H9 (cell line): ENCODE measurements at regions not wholly inside any gene's neighbourhood (a gene's known extent, or its start where the extent isn't known, plus 50 kb on each side); places are given as distances from the start of the nearest gene placed in this dataset.

ENCODE experiments used
- DNase-seq: peaks from one replicate; pipeline ENCODE4 v3.0.0-alpha.2; 2017
- H2AFZ ChIP-seq: one replicate; pipeline ENCODE4 v1.6.1; 2013; ENCODE audit warnings: mild to moderate bottlenecking, low read length, control low read depth, moderate library complexity
- H2AK5ac ChIP-seq: 2 replicates; pipeline ENCODE4 v1.6.1; 2013; ENCODE audit warnings: low read length, control low read depth, mixed read lengths; ENCODE audit not compliant: insufficient read length
- H2BK120ac ChIP-seq: one replicate; pipeline ENCODE4 v1.6.1; 2013; ENCODE audit warnings: low read depth, mild to moderate bottlenecking, low read length, control low read depth, inconsistent platforms; ENCODE audit not compliant: poor library complexity, severe bottlenecking
- H2BK12ac ChIP-seq: 2 replicates; pipeline ENCODE4 v1.6.1; 2013; ENCODE audit warnings: low read length, control low read depth, mixed read lengths, low read depth; ENCODE audit not compliant: insufficient read length
- H2BK15ac ChIP-seq: 2 replicates; pipeline ENCODE4 v1.6.1; 2013; ENCODE audit warnings: low read depth, low read length, control low read depth
- H2BK20ac ChIP-seq: one replicate; pipeline ENCODE4 v1.6.1; 2013; ENCODE audit warnings: low read depth, mild to moderate bottlenecking, low read length, control low read depth, inconsistent platforms; ENCODE audit not compliant: poor library complexity, severe bottlenecking
- H2BK5ac ChIP-seq: 2 replicates; pipeline ENCODE4 v1.6.1; 2013; ENCODE audit warnings: low read length, control low read depth, mixed read lengths; ENCODE audit not compliant: insufficient read length
- H3K14ac ChIP-seq: 2 replicates; pipeline ENCODE4 v1.6.1; 2013; ENCODE audit warnings: low read length, control low read depth; ENCODE audit not compliant: insufficient read depth
- H3K18ac ChIP-seq: 2 replicates; pipeline ENCODE4 v1.6.1; 2013; ENCODE audit warnings: low read depth, mild to moderate bottlenecking, mixed read lengths, low read length, control low read depth; ENCODE audit not compliant: insufficient read length
- H3K23ac ChIP-seq: 2 replicates; pipeline ENCODE4 v1.6.1; 2013; ENCODE audit warnings: low read length, control low read depth, mixed read lengths, low read depth; ENCODE audit not compliant: insufficient read length
- H3K23me2 ChIP-seq: 2 replicates; pipeline ENCODE4 v1.6.1; 2013; ENCODE audit warnings: low read depth, mild to moderate bottlenecking, mixed read lengths, low read length, control low read depth; ENCODE audit not compliant: insufficient read length, poor library complexity, severe bottlenecking
- H3K27ac ChIP-seq: 2 replicates; pipeline ENCODE4 v1.5.1; 2013; ENCODE audit warnings: low read length, control low read depth, mixed read lengths, low read depth; ENCODE audit not compliant: insufficient read length
- H3K27me3 ChIP-seq: 2 replicates; pipeline ENCODE4 v1.6.1; 2013; ENCODE audit warnings: low read length, control low read depth, inconsistent platforms; ENCODE audit not compliant: insufficient read depth
- H3K4ac ChIP-seq: 2 replicates; pipeline ENCODE4 v1.6.1; 2013; ENCODE audit warnings: low read depth, mild to moderate bottlenecking, control low read depth, inconsistent platforms, low read length, moderate library complexity
- H3K4me1 ChIP-seq: 2 replicates; pipeline ENCODE4 v1.6.1; 2013; ENCODE audit warnings: low read length, control low read depth, inconsistent platforms; ENCODE audit not compliant: insufficient read depth
- H3K4me2 ChIP-seq: 2 replicates; pipeline ENCODE4 v1.6.1; 2013; ENCODE audit warnings: low read length, control low read depth, mixed read lengths; ENCODE audit not compliant: insufficient read length, insufficient read depth
- H3K56ac ChIP-seq: 2 replicates; pipeline ENCODE4 v1.6.1; 2013; ENCODE audit warnings: low read depth, mild to moderate bottlenecking, mixed read lengths, low read length, control low read depth; ENCODE audit not compliant: insufficient read length
- H3K79me1 ChIP-seq: 2 replicates; pipeline ENCODE4 v1.6.1; 2013; ENCODE audit warnings: low read depth, mild to moderate bottlenecking, moderate library complexity, low read length, control low read depth, inconsistent platforms; ENCODE audit not compliant: insufficient read depth, poor library complexity, severe bottlenecking
- H3K79me2 ChIP-seq: 2 replicates; pipeline ENCODE4 v1.6.1; 2013; ENCODE audit warnings: low read length, control low read depth, inconsistent platforms; ENCODE audit not compliant: insufficient read depth
- H3K9ac ChIP-seq: 2 replicates; pipeline ENCODE4 v1.6.1; 2013; ENCODE audit warnings: low read length, control low read depth, mixed read lengths; ENCODE audit not compliant: insufficient read length; ENCODE audit errors: extremely low read depth
- H3K9me3 ChIP-seq: one replicate; pipeline ENCODE4 v1.6.1; 2013; ENCODE audit warnings: low read depth, low read length, inconsistent platforms; ENCODE audit not compliant: control insufficient read depth
- H3T11ph ChIP-seq: one replicate; pipeline ENCODE4 v1.6.1; 2013; ENCODE audit warnings: mild to moderate bottlenecking, low read length, control low read depth, inconsistent platforms
- H4K20me1 ChIP-seq: one replicate; pipeline ENCODE4 v1.6.1; 2013; ENCODE audit not compliant: control insufficient read depth, insufficient read length, insufficient read depth
- H4K5ac ChIP-seq: 2 replicates; pipeline ENCODE4 v1.6.1; 2013; ENCODE audit warnings: low read depth, mild to moderate bottlenecking, mixed read lengths, low read length, control low read depth; ENCODE audit not compliant: insufficient read length
- H4K8ac ChIP-seq: replicated peaks from 2 replicates; pipeline ENCODE4 v1.6.1; 2013; ENCODE audit warnings: low read length, control low read depth, mixed read lengths, low read depth; ENCODE audit not compliant: insufficient read length
- H4K91ac ChIP-seq: 2 replicates; pipeline ENCODE4 v1.6.1; 2013; ENCODE audit warnings: low read depth, mild to moderate bottlenecking, moderate library complexity, mixed read lengths, low read length, control low read depth; ENCODE audit not compliant: insufficient read length
- H3K27ac Mint-ChIP-seq, 3 experiments: 2 replicates in 2 of 3; 3 replicates in 1 of 3; pipeline ENCODE4 v1.8.0; 2020 to 2021; ENCODE audit warnings: mixed read lengths in 3 of 3, mild to moderate bottlenecking in 1 of 3, moderate library complexity in 1 of 3
- H3K27me3 Mint-ChIP-seq: 2 replicates; pipeline ENCODE4 v1.8.0; 2021; ENCODE audit warnings: low read depth, mild to moderate bottlenecking, moderate library complexity, mixed read lengths
- H3K36me3 Mint-ChIP-seq, 3 experiments: 2 replicates in 2 of 3; 3 replicates in 1 of 3; pipeline ENCODE4 v1.8.0; 2020 to 2021; ENCODE audit warnings: low read depth in 3 of 3, mixed read lengths in 3 of 3; ENCODE audit not compliant: insufficient read depth in 1 of 3
- H3K4me1 Mint-ChIP-seq, 2 experiments: 2 replicates each; pipeline ENCODE4 v1.8.0; 2020; ENCODE audit warnings: mixed read lengths in 2 of 2
- H3K4me3 Mint-ChIP-seq, 2 experiments: 2 replicates in 1 of 2; 3 replicates in 1 of 2; pipeline ENCODE4 v1.8.0; 2020 to 2021; ENCODE audit warnings: mild to moderate bottlenecking in 2 of 2, mixed read lengths in 2 of 2, moderate library complexity in 1 of 2
- H3K9me3 Mint-ChIP-seq, 2 experiments: 2 replicates in 1 of 2; 3 replicates in 1 of 2; pipeline ENCODE4 v1.8.0; 2020; ENCODE audit warnings: mild to moderate bottlenecking in 2 of 2, mixed read lengths in 2 of 2, moderate library complexity in 1 of 2
- WGBS: extraction: QIAGEN DNeasy Blood & Tissue Kit; methylation state at CpG from one replicate; pipeline ENCODE4 v1.1.7; 2013; ENCODE audit warnings: missing lambda C conversion rate, low lambda C conversion rate, mixed read lengths; ENCODE audit not compliant: insufficient read length; ENCODE audit errors: extremely low coverage; 5-methylcytosine and 5-hydroxymethylcytosine counted together
- TF ChIP-seq, protein P1 (sequence below): fragments of 200-600 bp; sonication (generic); conservative IDR thresholded peaks from 3 replicates; pipeline ENCODE4 v1.8.0; 2021; ENCODE audit warnings: antibody characterized with exemption, mild to moderate bottlenecking

DNA sequence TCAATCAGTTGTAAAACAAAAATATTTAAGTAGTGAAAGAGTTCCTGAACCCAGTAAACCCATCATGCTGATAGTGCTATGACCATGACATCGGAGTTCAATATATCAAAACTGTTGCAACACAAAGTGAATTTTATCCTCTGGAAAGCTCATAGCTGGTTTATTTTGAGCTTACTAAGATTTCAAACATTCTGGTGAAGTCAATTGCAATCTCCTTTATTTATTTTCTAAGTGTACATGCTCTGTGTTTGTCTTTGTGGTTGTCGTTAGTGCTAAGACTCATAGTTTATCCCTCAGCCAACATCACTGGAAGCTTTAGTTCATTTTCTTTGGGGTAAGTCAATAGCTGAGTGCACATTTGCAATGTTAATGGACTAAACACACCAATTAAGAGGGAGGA lies 91.9 kb downstream of the QPCT start:
- H2BK20ac ChIP-seq: no peak overlapping the region

More for the DNA sequence above, 91.9 kb downstream of the QPCT start:
- Histone ChIP-seq H3K27me3 (no peaks in the 10 kb centered on the region), H3K4me1 (no peaks in the 10 kb centered on the region), H2BK120ac (no peak overlapping the region), H2BK5ac (no peak overlapping the region), H3K23ac (no peak overlapping the region), H3K56ac (no peak overlapping the region), H2AK5ac (no peak overlapping the region), H3K79me1 (no peaks in the 10 kb centered on the region), H3K9ac (no peak overlapping the region), H2BK12ac (no peak overlapping the region), H3K23me2 (no peaks in the 10 kb centered on the region), H3K27ac (no peak overlapping the region), H4K20me1 (no peaks in the 10 kb centered on the region), H3K79me2 (no peaks in the 10 kb centered on the region), H4K8ac (no peak overlapping the region), H4K91ac (no peak overlapping the region), H2BK15ac (no peak overlapping the region), H3T11ph (no peak overlapping the region), H3K18ac (no peak overlapping the region), H3K14ac (no peak overlapping the region), H3K4ac (no peak overlapping the region), H3K9me3 (peaks cover 6% of the 10 kb centered on the region), H3K4me2 (no peak overlapping the region), H2AFZ (no peak overlapping the region), H4K5ac (no peak overlapping the region)
- DNase-seq: no peak
- no CpG with 5 or more reads among the region's 2 CpGs for WGBS
- no peak overlapping the region for H3K27ac Mint-ChIP-seq
- H3K27me3 Mint-ChIP-seq: no peaks in the 10 kb centered on the region
- peaks cover 4% of the 10 kb centered on the region in 2 experiments for H3K9me3 Mint-ChIP-seq
- H3K36me3 Mint-ChIP-seq: 0 out of 7 replicates have a peak, but pooled peaks cover 0 to 3% (median 0%) of the 10 kb centered on the region in 3 experiments
- TF ChIP-seq, protein P1, sequence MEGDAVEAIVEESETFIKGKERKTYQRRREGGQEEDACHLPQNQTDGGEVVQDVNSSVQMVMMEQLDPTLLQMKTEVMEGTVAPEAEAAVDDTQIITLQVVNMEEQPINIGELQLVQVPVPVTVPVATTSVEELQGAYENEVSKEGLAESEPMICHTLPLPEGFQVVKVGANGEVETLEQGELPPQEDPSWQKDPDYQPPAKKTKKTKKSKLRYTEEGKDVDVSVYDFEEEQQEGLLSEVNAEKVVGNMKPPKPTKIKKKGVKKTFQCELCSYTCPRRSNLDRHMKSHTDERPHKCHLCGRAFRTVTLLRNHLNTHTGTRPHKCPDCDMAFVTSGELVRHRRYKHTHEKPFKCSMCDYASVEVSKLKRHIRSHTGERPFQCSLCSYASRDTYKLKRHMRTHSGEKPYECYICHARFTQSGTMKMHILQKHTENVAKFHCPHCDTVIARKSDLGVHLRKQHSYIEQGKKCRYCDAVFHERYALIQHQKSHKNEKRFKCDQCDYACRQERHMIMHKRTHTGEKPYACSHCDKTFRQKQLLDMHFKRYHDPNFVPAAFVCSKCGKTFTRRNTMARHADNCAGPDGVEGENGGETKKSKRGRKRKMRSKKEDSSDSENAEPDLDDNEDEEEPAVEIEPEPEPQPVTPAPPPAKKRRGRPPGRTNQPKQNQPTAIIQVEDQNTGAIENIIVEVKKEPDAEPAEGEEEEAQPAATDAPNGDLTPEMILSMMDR: no peak
- no peak overlapping the region for H3K4me3 Mint-ChIP-seq
- H3K4me1 Mint-ChIP-seq: no peaks in the 10 kb centered on the region
